ENCODE measurements at regions not wholly inside any gene's neighbourhood (a gene's known extent, or its start where the extent isn't known, plus 50 kb on each side); places are given as distances from the start of the nearest gene placed in this dataset.

- TF ChIP-seq CTCF (IDR thresholded peaks at IDR 0.05; ENCODE audit: low read depth, low read length) (no peak), MAX (IDR thresholded peaks at IDR 0.05; ENCODE audit: low read depth, low read length) (no peak), POLR2A (IDR thresholded peaks at IDR 0.05; ENCODE audit: extremely low read depth, insufficient read length) (no peak), MYC (IDR thresholded peaks at IDR 0.05; ENCODE audit: low read depth, low read length) (no peak)
Observed at GRCh38 chr10:4017336-4017735, 232.3 kb upstream of the KLF6 start.

GRCh38 chr10:4016214-4016740 is 231.3 kb upstream of the KLF6 start:
- TF ChIP-seq MAX (IDR thresholded peaks at IDR 0.05; ENCODE audit: low read depth, low read length) = no peak
- no peak for TF ChIP-seq CTCF (IDR thresholded peaks at IDR 0.05; ENCODE audit: low read depth, low read length)
- no peak for TF ChIP-seq POLR2A (IDR thresholded peaks at IDR 0.05; ENCODE audit: extremely low read depth, insufficient read length)
- no peak for TF ChIP-seq MYC (IDR thresholded peaks at IDR 0.05; ENCODE audit: low read depth, low read length)
- H3K4me3 ChIP-seq (ENCODE audit: low read depth, low read length) = no peak overlapping the region
- DNase-seq (ENCODE audit: low read depth) = no peak

More at GRCh38 chr10:4017336-4017735, 232.3 kb upstream of the KLF6 start:
- no peak overlapping the region for H3K4me3 ChIP-seq (ENCODE audit: low read depth, low read length)
- no peak for DNase-seq (ENCODE audit: low read depth)

GRCh38 chr10:4013651-4014121 is 228.7 kb upstream of the KLF6 start:
- TF ChIP-seq CTCF (IDR thresholded peaks at IDR 0.05; ENCODE audit: low read depth, low read length) = no peak
- DNase-seq (ENCODE audit: low read depth) = peak; percentile 8
- H3K4me3 ChIP-seq (ENCODE audit: low read depth, low read length) = no peak overlapping the region

GRCh38 chr10:4012848-4013247 is 227.8 kb upstream of the KLF6 start:
- no peak overlapping the region for H3K4me3 ChIP-seq (ENCODE audit: low read depth, low read length)
- no peak for DNase-seq (ENCODE audit: low read depth)
- TF ChIP-seq MYC (IDR thresholded peaks at IDR 0.05; ENCODE audit: low read depth, low read length) (no peak), MAX (IDR thresholded peaks at IDR 0.05; ENCODE audit: low read depth, low read length) (no peak), CTCF (IDR thresholded peaks at IDR 0.05; ENCODE audit: low read depth, low read length) (no peak), POLR2A (IDR thresholded peaks at IDR 0.05; ENCODE audit: extremely low read depth, insufficient read length) (no peak)

- DNase-seq (ENCODE audit: low read depth) = no peak
- no peak overlapping the region for H3K4me3 ChIP-seq (ENCODE audit: low read depth, low read length)
- TF ChIP-seq MYC (IDR thresholded peaks at IDR 0.05; ENCODE audit: low read depth, low read length) = no peak
- TF ChIP-seq POLR2A (IDR thresholded peaks at IDR 0.05; ENCODE audit: extremely low read depth, insufficient read length) = no peak
- no peak for TF ChIP-seq CTCF (IDR thresholded peaks at IDR 0.05; ENCODE audit: low read depth, low read length)
- TF ChIP-seq MAX (IDR thresholded peaks at IDR 0.05; ENCODE audit: low read depth, low read length) = no peak
Observed at GRCh38 chr10:4011136-4011812, 226.3 kb upstream of the KLF6 start.

Data from NB4 (cell line).